ENCODE measurements at regions not wholly inside any gene's neighbourhood (a gene's known extent, or its start where the extent isn't known, plus 50 kb on each side); places are given as distances from the start of the nearest gene placed in this dataset. TPM values are rescaled to one million over a fixed set of nuclear protein-coding genes. Genes with fewer than 3 reads are reported as not detected.

- no peak for DNase-seq
- H3K36me3 ChIP-seq (ENCODE audit: control insufficient read depth in 4 of 4, insufficient read depth in 4 of 4, low read length in 4 of 4): no peaks in the 10 kb centered on the region
- H3K27me3 ChIP-seq (ENCODE audit: control insufficient read depth in 3 of 3, insufficient read depth in 3 of 3, low read length in 2 of 3): peaks cover 0 to 2% (median 0%) of the 10 kb centered on the region in 3 donors
Observed at GRCh38 chr1:218224101-218224500, 61.0 kb upstream of the RRP15 start.

GRCh38 chr1:218226005-218226404, 59.1 kb upstream of the RRP15 start:
- H3K27ac ChIP-seq (ENCODE audit: low read depth in 1 of 2, low read length in 1 of 2): no peak overlapping the region
- ATAC-seq (ENCODE audit: insufficient read depth, low FRiP score) (no peak), DNase-seq (no peak)
- TF ChIP-seq, protein P1, sequence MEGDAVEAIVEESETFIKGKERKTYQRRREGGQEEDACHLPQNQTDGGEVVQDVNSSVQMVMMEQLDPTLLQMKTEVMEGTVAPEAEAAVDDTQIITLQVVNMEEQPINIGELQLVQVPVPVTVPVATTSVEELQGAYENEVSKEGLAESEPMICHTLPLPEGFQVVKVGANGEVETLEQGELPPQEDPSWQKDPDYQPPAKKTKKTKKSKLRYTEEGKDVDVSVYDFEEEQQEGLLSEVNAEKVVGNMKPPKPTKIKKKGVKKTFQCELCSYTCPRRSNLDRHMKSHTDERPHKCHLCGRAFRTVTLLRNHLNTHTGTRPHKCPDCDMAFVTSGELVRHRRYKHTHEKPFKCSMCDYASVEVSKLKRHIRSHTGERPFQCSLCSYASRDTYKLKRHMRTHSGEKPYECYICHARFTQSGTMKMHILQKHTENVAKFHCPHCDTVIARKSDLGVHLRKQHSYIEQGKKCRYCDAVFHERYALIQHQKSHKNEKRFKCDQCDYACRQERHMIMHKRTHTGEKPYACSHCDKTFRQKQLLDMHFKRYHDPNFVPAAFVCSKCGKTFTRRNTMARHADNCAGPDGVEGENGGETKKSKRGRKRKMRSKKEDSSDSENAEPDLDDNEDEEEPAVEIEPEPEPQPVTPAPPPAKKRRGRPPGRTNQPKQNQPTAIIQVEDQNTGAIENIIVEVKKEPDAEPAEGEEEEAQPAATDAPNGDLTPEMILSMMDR (IDR thresholded peaks at IDR 0.05; ENCODE audit: control extremely low read depth, extremely low read depth): no peak
- WGBS, 2 donors: 69 to 77% methylated on average over 5 of the region's 5 CpGs
- H3K4me1 ChIP-seq (ENCODE audit: control insufficient read depth in 5 of 5, insufficient read depth in 5 of 5, low read length in 5 of 5): no peaks in the 10 kb centered on the region
- no peaks in the 10 kb centered on the region for H3K36me3 ChIP-seq (ENCODE audit: control insufficient read depth in 4 of 4, insufficient read depth in 4 of 4, low read length in 4 of 4)
- H3K27me3 ChIP-seq (ENCODE audit: control insufficient read depth in 3 of 3, insufficient read depth in 3 of 3, low read length in 2 of 3): peaks cover 0 to 2% (median 0%) of the 10 kb centered on the region in 3 donors
- H3K9ac ChIP-seq (ENCODE audit: insufficient read depth in 1 of 2, low read length in 2 of 2): no peak overlapping the region
- no peak overlapping the region for H3K4me3 ChIP-seq
- H3K9me3 ChIP-seq (ENCODE audit: control insufficient read depth in 4 of 4, insufficient read depth in 3 of 4, low read length in 3 of 4): no peaks in the 10 kb centered on the region

More at GRCh38 chr1:218224101-218224500, 61.0 kb upstream of the RRP15 start:
- H3K4me3 ChIP-seq: no peak overlapping the region
- ATAC-seq (ENCODE audit: insufficient read depth, low FRiP score): no peak
- H3K9ac ChIP-seq (ENCODE audit: insufficient read depth in 1 of 2, low read length in 2 of 2): no peak overlapping the region
- H3K9me3 ChIP-seq (ENCODE audit: control insufficient read depth in 4 of 4, insufficient read depth in 3 of 4, low read length in 3 of 4): no peaks in the 10 kb centered on the region
- TF ChIP-seq, protein P1 (IDR thresholded peaks at IDR 0.05; ENCODE audit: control extremely low read depth, extremely low read depth): no peak
- no peaks in the 10 kb centered on the region for H3K4me1 ChIP-seq (ENCODE audit: control insufficient read depth in 5 of 5, insufficient read depth in 5 of 5, low read length in 5 of 5)
- 71 to 83% methylated on average over 1 of the region's 1 CpG for WGBS, 2 donors
- H3K27ac ChIP-seq (ENCODE audit: low read depth in 1 of 2, low read length in 1 of 2): no peak overlapping the region

Small RNA genes in the stretch of these regions (small RNA-seq; reads per million reads assigned to genes)
- not detected for gene RNU1-141P (ENCODE audit: low replicate concordance)

All from lung (tissue), 12 donors.